ENCODE measurements at regions not wholly inside any gene's neighbourhood (a gene's known extent, or its start where the extent isn't known, plus 50 kb on each side); places are given as distances from the start of the nearest gene placed in this dataset.

DNA sequence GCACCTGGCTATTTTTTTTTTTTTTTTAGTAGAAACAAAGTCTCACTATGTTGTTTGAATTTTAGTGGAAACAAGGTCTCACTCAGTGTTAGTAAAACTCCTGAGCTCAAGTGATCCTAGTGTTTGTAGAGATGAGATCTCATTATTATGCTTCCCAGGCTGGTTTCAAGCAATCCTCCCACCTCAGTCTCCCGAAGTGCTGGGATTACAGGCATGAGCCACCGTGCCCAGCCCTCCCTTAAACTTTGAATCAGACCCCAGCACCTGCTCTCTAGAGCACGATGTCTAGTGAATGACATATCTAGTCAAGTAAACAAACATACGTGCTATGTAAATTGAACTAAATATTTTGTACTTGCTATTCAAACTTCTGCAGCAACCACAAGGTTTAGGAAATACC lies 105.6 kb upstream of the MYO3A start:
- TF ChIP-seq, protein P1, sequence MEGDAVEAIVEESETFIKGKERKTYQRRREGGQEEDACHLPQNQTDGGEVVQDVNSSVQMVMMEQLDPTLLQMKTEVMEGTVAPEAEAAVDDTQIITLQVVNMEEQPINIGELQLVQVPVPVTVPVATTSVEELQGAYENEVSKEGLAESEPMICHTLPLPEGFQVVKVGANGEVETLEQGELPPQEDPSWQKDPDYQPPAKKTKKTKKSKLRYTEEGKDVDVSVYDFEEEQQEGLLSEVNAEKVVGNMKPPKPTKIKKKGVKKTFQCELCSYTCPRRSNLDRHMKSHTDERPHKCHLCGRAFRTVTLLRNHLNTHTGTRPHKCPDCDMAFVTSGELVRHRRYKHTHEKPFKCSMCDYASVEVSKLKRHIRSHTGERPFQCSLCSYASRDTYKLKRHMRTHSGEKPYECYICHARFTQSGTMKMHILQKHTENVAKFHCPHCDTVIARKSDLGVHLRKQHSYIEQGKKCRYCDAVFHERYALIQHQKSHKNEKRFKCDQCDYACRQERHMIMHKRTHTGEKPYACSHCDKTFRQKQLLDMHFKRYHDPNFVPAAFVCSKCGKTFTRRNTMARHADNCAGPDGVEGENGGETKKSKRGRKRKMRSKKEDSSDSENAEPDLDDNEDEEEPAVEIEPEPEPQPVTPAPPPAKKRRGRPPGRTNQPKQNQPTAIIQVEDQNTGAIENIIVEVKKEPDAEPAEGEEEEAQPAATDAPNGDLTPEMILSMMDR (IDR thresholded peaks at IDR 0.05): no peak
- no peak for TF ChIP-seq POLR2AphosphoS5 (IDR thresholded peaks at IDR 0.05)
